OCI-LY7 (cell line): ENCODE measurements at regions not wholly inside any gene's neighbourhood (a gene's known extent, or its start where the extent isn't known, plus 50 kb on each side); places are given as distances from the start of the nearest gene placed in this dataset.

Experiments used
- BruUV-seq: library from RNA; stranded (reverse); fragments of 400-500 nt; replicated peaks from 2 replicates; lab custom pipeline; 2021; lab: Mats Ljungman, UMichigan
- CTCF ChIA-PET: fragments of 300-600 bp; sonication (Branson Sonifier 250); formaldehyde crosslinking; loops from one replicate; lab custom pipeline; 2022; ENCODE audit warnings: antibody characterized with exemption; ENCODE audit not compliant: unreplicated experiment; lab: Charles Lee
- POLR2A ChIA-PET: fragments of 300-600 bp; sonication (Branson Sonifier 250); formaldehyde crosslinking; loops from one replicate; lab custom pipeline; 2022; ENCODE audit warnings: antibody characterized with exemption; lab: Charles Lee
- DNase-seq: peaks from one replicate; pipeline ENCODE4 v3.0.0-alpha.2; 2015; ENCODE audit warnings: low spot score
- H2AFZ ChIP-seq: fragments of 200-600 bp; sonication (generic), shearing (Covaris generic); 2 replicates; pipeline ENCODE4 v1.6.1; 2014; ENCODE audit warnings: mild to moderate bottlenecking, antibody characterized with exemption, low read length, moderate library complexity
- H3K27ac ChIP-seq: fragments of 200-600 bp; sonication (generic); 2 replicates; pipeline ENCODE4 v1.5.1; 2014; ENCODE audit warnings: mixed run types, low read depth, mild to moderate bottlenecking, moderate library complexity, low read length, inconsistent platforms; ENCODE audit not compliant: poor library complexity, severe bottlenecking
- H3K36me3 ChIP-seq: fragments of 200-600 bp; sonication (generic); 2 replicates; pipeline ENCODE4 v1.6.1; 2014; ENCODE audit warnings: mild to moderate bottlenecking, antibody characterized with exemption, low read length, moderate library complexity, mixed read lengths; ENCODE audit not compliant: insufficient read depth
- H3K4me1 ChIP-seq: fragments of 200-600 bp; sonication (generic); 2 replicates; pipeline ENCODE4 v1.5.1; 2014; ENCODE audit warnings: mild to moderate bottlenecking, low read length; ENCODE audit not compliant: insufficient read depth, poor library complexity, severe bottlenecking
- H3K4me2 ChIP-seq: fragments of 200-600 bp; sonication (generic); 2 replicates; pipeline ENCODE4 v1.6.1; 2014; ENCODE audit warnings: mild to moderate bottlenecking, low read length
- H3K4me3 ChIP-seq: fragments of 200-600 bp; sonication (generic); 2 replicates; pipeline ENCODE4 v1.5.1; 2014; ENCODE audit warnings: mild to moderate bottlenecking, low read depth, low read length; ENCODE audit not compliant: poor library complexity, severe bottlenecking
- H3K79me2 ChIP-seq: fragments of 200-600 bp; sonication (generic); 2 replicates; pipeline ENCODE4 v1.6.1; 2016; ENCODE audit warnings: low read depth, mild to moderate bottlenecking, low read length, moderate library complexity, mixed read lengths; ENCODE audit not compliant: insufficient read depth
- H3K9me2 ChIP-seq: fragments of 200-600 bp; sonication (generic); 2 replicates; pipeline ENCODE4 v1.6.1; 2016; ENCODE audit warnings: mild to moderate bottlenecking, low read length, mixed read lengths; ENCODE audit not compliant: insufficient read depth
- H3K9me3 ChIP-seq: fragments of 200-600 bp; sonication (generic); 2 replicates; pipeline ENCODE4 v1.6.1; 2014; ENCODE audit warnings: mild to moderate bottlenecking, mixed run types, low read length, mixed read lengths
- H4K20me1 ChIP-seq: fragments of 200-600 bp; sonication (generic); 2 replicates; pipeline ENCODE4 v1.6.1; 2014; ENCODE audit warnings: mild to moderate bottlenecking, antibody characterized with exemption, low read length, moderate library complexity, mixed read lengths; ENCODE audit not compliant: insufficient read depth
- EZH2phosphoT487 ChIP-seq: fragments of 200-600 bp; sonication (generic); IDR thresholded peaks from 2 replicates; pipeline ENCODE4 v1.6.1; 2018; ENCODE audit warnings: low read depth, borderline replicate concordance, mild to moderate bottlenecking, mixed run types, antibody characterized with exemption, low read length, moderate library complexity, mixed read lengths
- intact Hi-C: fragments of 100-400 bp; cut with micrococcal nuclease; formaldehyde crosslinking; loops from one replicate; pipeline ENCODE4 v1.10.0; 2022; ENCODE audit not compliant: unreplicated experiment
- TF ChIP-seq, protein P1 (sequence below): fragments of 200-600 bp; sonication (generic); conservative IDR thresholded peaks from 2 replicates; pipeline ENCODE4 v1.5.1; 2014; ENCODE audit warnings: mild to moderate bottlenecking, antibody characterized with exemption, low read length, moderate library complexity, mixed read lengths

DNA sequence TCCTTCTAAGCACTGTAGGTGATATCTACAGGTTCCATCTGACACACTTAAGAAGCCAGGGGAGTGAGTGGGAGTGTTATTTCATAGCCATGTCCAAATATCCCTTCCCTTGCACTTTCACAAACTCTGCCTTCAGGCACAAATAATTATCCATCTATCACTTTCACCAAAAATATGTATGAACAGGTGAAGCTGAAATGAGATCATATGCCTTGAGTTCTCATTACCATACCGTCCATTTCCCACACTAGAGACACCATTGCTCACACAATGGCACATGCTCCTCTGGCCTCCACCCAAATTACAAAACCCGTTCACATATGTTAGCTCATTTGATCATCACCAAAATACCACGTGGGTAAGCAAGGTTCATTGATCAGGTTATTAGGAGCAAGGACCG is 151.9 kb upstream of the BNIP2 start:
- Histone ChIP-seq H3K4me1 (no peaks in the 10 kb centered on the region), H3K36me3 (no peaks in the 10 kb centered on the region), H3K9me2 (no peaks in the 10 kb centered on the region), H3K79me2 (no peaks in the 10 kb centered on the region), H3K9me3 (no peaks in the 10 kb centered on the region), H4K20me1 (no peaks in the 10 kb centered on the region), H3K27ac (no peak overlapping the region), H3K4me3 (no peak overlapping the region), H2AFZ (no peak overlapping the region), H3K4me2 (no peak overlapping the region)
- intact Hi-C loops: no loop called here
- no peak for DNase-seq
- TF ChIP-seq EZH2phosphoT487: no peak
- TF ChIP-seq, protein P1, sequence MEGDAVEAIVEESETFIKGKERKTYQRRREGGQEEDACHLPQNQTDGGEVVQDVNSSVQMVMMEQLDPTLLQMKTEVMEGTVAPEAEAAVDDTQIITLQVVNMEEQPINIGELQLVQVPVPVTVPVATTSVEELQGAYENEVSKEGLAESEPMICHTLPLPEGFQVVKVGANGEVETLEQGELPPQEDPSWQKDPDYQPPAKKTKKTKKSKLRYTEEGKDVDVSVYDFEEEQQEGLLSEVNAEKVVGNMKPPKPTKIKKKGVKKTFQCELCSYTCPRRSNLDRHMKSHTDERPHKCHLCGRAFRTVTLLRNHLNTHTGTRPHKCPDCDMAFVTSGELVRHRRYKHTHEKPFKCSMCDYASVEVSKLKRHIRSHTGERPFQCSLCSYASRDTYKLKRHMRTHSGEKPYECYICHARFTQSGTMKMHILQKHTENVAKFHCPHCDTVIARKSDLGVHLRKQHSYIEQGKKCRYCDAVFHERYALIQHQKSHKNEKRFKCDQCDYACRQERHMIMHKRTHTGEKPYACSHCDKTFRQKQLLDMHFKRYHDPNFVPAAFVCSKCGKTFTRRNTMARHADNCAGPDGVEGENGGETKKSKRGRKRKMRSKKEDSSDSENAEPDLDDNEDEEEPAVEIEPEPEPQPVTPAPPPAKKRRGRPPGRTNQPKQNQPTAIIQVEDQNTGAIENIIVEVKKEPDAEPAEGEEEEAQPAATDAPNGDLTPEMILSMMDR: no peak
- ChIA-PET POLR2A (interaction anchor here (0.5 to 0.9 kb wide), 3 partner anchors 13 to 184 kb away, joined by 3 read pairs; no protein-coding TSS in a partner anchor), CTCF (no interaction called here)
- BruUV-seq: no TSS peak

DNA sequence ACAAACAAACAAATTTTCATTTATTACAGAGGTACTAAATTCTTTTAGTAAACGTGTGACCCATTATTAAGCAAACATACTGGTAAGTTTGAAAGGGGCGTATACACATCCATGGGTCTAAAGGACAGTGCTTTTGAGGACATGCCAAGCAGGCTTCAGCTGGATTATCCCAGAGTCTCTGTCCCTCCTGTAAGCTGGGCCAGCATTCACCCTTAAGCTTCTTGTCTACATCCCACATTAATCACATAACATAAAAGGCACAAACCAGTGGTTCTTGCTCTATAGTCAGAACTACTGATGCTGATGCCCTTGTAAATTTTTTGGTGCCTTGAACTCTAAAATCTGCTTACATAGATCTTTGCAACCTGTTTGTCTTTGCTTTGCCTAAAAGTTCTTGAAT is 150.8 kb upstream of the BNIP2 start:
- ChIA-PET CTCF (no interaction called here), POLR2A (interaction anchor here (0.7 kb wide), 1 partner anchor 22 kb away, joined by 3 read pairs; no protein-coding TSS in a partner anchor)
- no peaks in the 10 kb centered on the region for H3K36me3 ChIP-seq
- TF ChIP-seq EZH2phosphoT487: no peak
- TF ChIP-seq, protein P1: no peak
- no peaks in the 10 kb centered on the region for H3K4me1 ChIP-seq
- intact Hi-C loops: no loop called here
- no peak overlapping the region for H3K27ac ChIP-seq
- no peaks in the 10 kb centered on the region for H4K20me1 ChIP-seq
- no peaks in the 10 kb centered on the region for H3K9me3 ChIP-seq
- no peak overlapping the region for H2AFZ ChIP-seq
- no peaks in the 10 kb centered on the region for H3K9me2 ChIP-seq
- H3K4me3 ChIP-seq: no peak overlapping the region
- DNase-seq: no peak
- no TSS peak for BruUV-seq
- no peaks in the 10 kb centered on the region for H3K79me2 ChIP-seq
- H3K4me2 ChIP-seq: no peak overlapping the region

- Histone ChIP-seq H3K79me2 (no peaks in the 10 kb centered on the region), H3K4me2 (no peak overlapping the region), H3K9me2 (no peaks in the 10 kb centered on the region), H3K9me3 (no peaks in the 10 kb centered on the region), H3K27ac (no peak overlapping the region), H4K20me1 (no peaks in the 10 kb centered on the region), H3K36me3 (no peaks in the 10 kb centered on the region), H2AFZ (no peak overlapping the region), H3K4me1 (no peaks in the 10 kb centered on the region), H3K4me3 (no peak overlapping the region)
- BruUV-seq: no TSS peak
- CTCF ChIA-PET: no interaction called here
- intact Hi-C loops: no loop called here
- POLR2A ChIA-PET: interaction anchor here (0.7 kb wide), 1 partner anchor 37 kb away, joined by 3 read pairs; no protein-coding TSS in a partner anchor
- no peak for TF ChIP-seq EZH2phosphoT487
- TF ChIP-seq, protein P1: no peak
- no peak for DNase-seq
Measured at GRCh38 chr15:59838900-59839299, 149.8 kb upstream of the BNIP2 start.
